BE2C (cell line): ENCODE measurements at regions not wholly inside any gene's neighbourhood (a gene's known extent, or its start where the extent isn't known, plus 50 kb on each side); places are given as distances from the start of the nearest gene placed in this dataset.

Experiments
- DNase-seq: peaks from one replicate; pipeline ENCODE4 v3.0.0-alpha.2; 2020
- H3K27me3 ChIP-seq: fragments of 250-450 bp; sonication (Bioruptor Pico); 2 replicates; pipeline ENCODE4 v1.5.1; 2020; ENCODE audit warnings: mild to moderate bottlenecking
- H3K36me3 ChIP-seq: fragments of 250-450 bp; sonication (Bioruptor Pico); 2 replicates; pipeline ENCODE4 v1.5.1; 2020; ENCODE audit warnings: mild to moderate bottlenecking
- H3K4me1 ChIP-seq: fragments of 250-450 bp; sonication (Bioruptor Pico); 2 replicates; pipeline ENCODE4 v1.5.1; 2020
- H3K4me3 ChIP-seq: 2 replicates; pipeline ENCODE4 v1.5.1; 2011; ENCODE audit warnings: low read depth, low read length
- H3K9me3 ChIP-seq: fragments of 250-450 bp; sonication (Bioruptor Pico); 2 replicates; pipeline ENCODE4 v1.5.1; 2020
- CTCF ChIP-seq: IDR thresholded peaks from 2 replicates; pipeline ENCODE4 v1.5.1; 2012; ENCODE audit warnings: mild to moderate bottlenecking, low read depth, low read length

DNA sequence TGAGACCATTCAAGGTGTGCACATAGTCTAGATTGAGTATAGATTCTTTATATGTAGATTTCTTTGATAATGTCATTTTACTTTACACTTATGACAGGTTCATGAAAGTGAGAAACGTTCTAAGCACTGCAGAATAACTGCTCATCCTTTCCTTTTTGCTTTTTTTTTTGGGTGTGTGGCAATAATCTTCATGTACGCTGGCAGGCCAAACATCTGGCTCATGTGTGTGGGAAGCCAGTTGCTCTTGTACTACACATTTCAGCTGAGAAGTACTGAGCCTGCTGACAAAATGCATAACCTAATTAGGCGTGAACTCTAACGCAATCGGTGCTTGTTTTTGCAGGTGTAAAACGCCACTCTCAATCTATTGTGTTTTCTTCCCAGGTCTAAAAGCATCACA lies 350.8 kb upstream of the KAZN start:
- no peaks in the 10 kb centered on the region for H3K36me3 ChIP-seq
- no peak overlapping the region for H3K4me3 ChIP-seq
- no peak for DNase-seq
- no peaks in the 10 kb centered on the region for H3K4me1 ChIP-seq
- TF ChIP-seq CTCF = no peak
- H3K9me3 ChIP-seq = no peaks in the 10 kb centered on the region
- H3K27me3 ChIP-seq = no peaks in the 10 kb centered on the region

GRCh38 chr1:14251871-14252270 lies 346.6 kb upstream of the KAZN start:
- Histone ChIP-seq H3K36me3 (no peaks in the 10 kb centered on the region), H3K9me3 (no peaks in the 10 kb centered on the region), H3K4me1 (no peaks in the 10 kb centered on the region), H3K4me3 (no peak overlapping the region), H3K27me3 (no peaks in the 10 kb centered on the region)
- DNase-seq = no peak
- no peak for TF ChIP-seq CTCF

GRCh38 chr1:14253676-14254075 lies 344.8 kb upstream of the KAZN start:
- Histone ChIP-seq H3K4me3 (no peak overlapping the region), H3K4me1 (no peaks in the 10 kb centered on the region), H3K9me3 (no peaks in the 10 kb centered on the region), H3K27me3 (no peaks in the 10 kb centered on the region), H3K36me3 (no peaks in the 10 kb centered on the region)
- no peak for TF ChIP-seq CTCF
- no peak for DNase-seq

DNA sequence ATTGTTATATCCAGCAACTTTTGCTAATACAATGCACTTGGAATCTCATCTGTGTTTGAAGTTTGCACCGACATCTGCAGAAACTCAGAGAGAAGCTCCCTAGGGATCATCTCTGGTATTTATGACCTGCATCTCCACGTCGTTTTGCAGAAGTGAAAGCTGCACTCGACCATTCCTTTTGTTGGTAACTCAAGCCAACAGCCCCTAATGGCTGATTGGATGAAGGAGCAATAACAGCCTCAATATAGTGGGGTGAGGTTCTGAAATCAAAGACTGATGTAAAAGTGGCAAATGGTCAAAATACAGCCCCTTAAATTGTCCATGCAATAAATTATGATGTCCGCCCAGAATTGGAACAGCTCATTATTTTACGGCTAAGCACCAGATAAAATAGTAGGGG lies 344.2 kb upstream of the KAZN start:
- no peak for DNase-seq
- Histone ChIP-seq H3K27me3 (no peaks in the 10 kb centered on the region), H3K36me3 (no peaks in the 10 kb centered on the region), H3K4me3 (no peak overlapping the region; the same call in 1 of the 2 replicates), H3K4me1 (no peaks in the 10 kb centered on the region), H3K9me3 (no peaks in the 10 kb centered on the region)
- TF ChIP-seq CTCF = no peak

DNA sequence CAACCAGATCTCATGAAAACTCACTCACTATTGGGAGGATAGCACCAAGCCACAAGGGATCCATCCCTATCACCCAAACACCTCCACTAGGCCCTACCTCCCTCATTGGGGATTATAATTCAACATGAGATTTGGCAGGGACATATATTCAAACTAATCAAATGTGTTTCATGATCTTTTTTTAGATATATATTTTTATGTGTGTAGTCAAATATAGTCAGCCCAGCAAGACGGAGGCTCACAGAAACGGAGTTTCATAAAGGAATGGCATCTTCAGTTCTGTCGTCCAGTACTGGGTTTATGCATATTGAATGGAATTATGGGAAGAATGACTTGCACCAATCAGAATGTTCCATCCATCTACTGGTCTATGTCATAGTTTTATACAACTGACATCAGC lies 343.3 kb upstream of the KAZN start:
- H3K4me3 ChIP-seq = no peak overlapping the region
- no peak for TF ChIP-seq CTCF
- no peaks in the 10 kb centered on the region for H3K36me3 ChIP-seq
- H3K27me3 ChIP-seq = no peaks in the 10 kb centered on the region
- no peaks in the 10 kb centered on the region for H3K9me3 ChIP-seq
- no peak for DNase-seq
- no peaks in the 10 kb centered on the region for H3K4me1 ChIP-seq

DNA sequence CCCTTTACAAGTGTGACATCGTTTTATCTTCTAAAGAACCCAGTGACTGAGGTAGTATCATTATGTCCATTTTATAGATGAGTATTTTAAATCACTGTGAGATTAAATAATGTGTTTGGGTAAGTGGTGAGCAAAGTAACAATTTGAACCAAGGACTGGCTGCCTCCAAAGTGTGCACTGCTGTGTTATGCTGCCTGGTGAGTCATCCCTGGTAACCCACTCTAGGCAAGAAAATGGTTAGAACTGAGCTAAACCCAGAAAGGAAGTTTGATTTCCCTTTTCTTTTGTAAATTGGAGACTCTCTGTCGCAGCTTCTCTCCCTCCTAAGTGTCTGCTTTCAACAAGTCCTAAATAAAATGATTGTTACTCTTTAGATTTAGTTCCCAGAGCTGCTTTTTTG lies 342.8 kb upstream of the KAZN start:
- H3K4me3 ChIP-seq = no peak overlapping the region
- H3K27me3 ChIP-seq = no peaks in the 10 kb centered on the region
- H3K9me3 ChIP-seq = no peaks in the 10 kb centered on the region
- no peak for TF ChIP-seq CTCF
- H3K4me1 ChIP-seq = no peaks in the 10 kb centered on the region
- no peaks in the 10 kb centered on the region for H3K36me3 ChIP-seq
- no peak for DNase-seq
